WERI-Rb-1 (cell line): ENCODE measurements at regions not wholly inside any gene's neighbourhood (a gene's known extent, or its start where the extent isn't known, plus 50 kb on each side); places are given as distances from the start of the nearest gene placed in this dataset.

Experiments used
- DNase-seq: peaks from one replicate; pipeline ENCODE4 v3.0.0-alpha.2; 2020
- H3K27ac ChIP-seq: fragments of 250-450 bp; sonication (Bioruptor Pico); 2 replicates; pipeline ENCODE4 v1.5.1; 2020; ENCODE audit warnings: mild to moderate bottlenecking, moderate library complexity
- H3K27me3 ChIP-seq: fragments of 250-450 bp; sonication (Bioruptor Pico); 2 replicates; pipeline ENCODE4 v1.5.1; 2021; ENCODE audit warnings: mild to moderate bottlenecking, low read depth, moderate library complexity; ENCODE audit not compliant: insufficient read depth, severe bottlenecking
- H3K36me3 ChIP-seq: fragments of 250-450 bp; sonication (Bioruptor Pico); 2 replicates; pipeline ENCODE4 v1.5.1; 2020; ENCODE audit warnings: mild to moderate bottlenecking, moderate library complexity
- H3K4me3 ChIP-seq: 2 replicates; pipeline ENCODE4 v1.5.1; 2011; ENCODE audit warnings: low read depth, mild to moderate bottlenecking, control low read depth, low read length
- H3K9me3 ChIP-seq: fragments of 250-450 bp; sonication (Bioruptor Pico); 2 replicates; pipeline ENCODE4 v1.5.1; 2021; ENCODE audit warnings: mild to moderate bottlenecking, moderate library complexity; ENCODE audit not compliant: severe bottlenecking
- TF ChIP-seq, protein P1 (sequence below): IDR thresholded peaks from 2 replicates; pipeline ENCODE4 v1.5.1; 2011; ENCODE audit warnings: low read depth, mild to moderate bottlenecking, control low read depth, inconsistent platforms, low read length

DNA sequence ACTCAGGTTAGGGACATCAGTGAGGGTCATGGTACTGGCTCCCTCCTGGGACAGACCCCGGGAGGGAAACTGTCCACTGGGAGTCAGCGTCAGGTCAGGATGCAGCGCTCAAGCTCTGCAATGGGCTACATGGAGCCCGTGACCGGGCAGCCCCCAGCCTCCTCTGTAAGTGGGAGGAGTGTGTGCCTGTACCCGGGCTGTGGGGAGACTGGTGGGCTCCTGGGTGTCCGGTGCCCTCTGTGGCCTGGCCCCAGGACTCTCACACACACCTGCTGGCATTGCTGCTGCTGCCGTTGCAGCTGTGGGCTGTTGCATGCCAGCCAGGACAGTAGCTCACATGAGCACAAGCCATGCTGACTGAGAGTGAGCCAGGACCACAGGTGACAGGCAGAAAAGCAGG, 630.3 kb downstream of the TBC1D22A start:
- H3K9me3 ChIP-seq, result no peaks in the 10 kb centered on the region
- no peaks in the 10 kb centered on the region for H3K27me3 ChIP-seq
- H3K4me3 ChIP-seq, result no peak overlapping the region
- H3K36me3 ChIP-seq, result no peaks in the 10 kb centered on the region
- DNase-seq, result no peak
- TF ChIP-seq, protein P1, sequence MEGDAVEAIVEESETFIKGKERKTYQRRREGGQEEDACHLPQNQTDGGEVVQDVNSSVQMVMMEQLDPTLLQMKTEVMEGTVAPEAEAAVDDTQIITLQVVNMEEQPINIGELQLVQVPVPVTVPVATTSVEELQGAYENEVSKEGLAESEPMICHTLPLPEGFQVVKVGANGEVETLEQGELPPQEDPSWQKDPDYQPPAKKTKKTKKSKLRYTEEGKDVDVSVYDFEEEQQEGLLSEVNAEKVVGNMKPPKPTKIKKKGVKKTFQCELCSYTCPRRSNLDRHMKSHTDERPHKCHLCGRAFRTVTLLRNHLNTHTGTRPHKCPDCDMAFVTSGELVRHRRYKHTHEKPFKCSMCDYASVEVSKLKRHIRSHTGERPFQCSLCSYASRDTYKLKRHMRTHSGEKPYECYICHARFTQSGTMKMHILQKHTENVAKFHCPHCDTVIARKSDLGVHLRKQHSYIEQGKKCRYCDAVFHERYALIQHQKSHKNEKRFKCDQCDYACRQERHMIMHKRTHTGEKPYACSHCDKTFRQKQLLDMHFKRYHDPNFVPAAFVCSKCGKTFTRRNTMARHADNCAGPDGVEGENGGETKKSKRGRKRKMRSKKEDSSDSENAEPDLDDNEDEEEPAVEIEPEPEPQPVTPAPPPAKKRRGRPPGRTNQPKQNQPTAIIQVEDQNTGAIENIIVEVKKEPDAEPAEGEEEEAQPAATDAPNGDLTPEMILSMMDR, result no peak
- no peak overlapping the region for H3K27ac ChIP-seq

DNA sequence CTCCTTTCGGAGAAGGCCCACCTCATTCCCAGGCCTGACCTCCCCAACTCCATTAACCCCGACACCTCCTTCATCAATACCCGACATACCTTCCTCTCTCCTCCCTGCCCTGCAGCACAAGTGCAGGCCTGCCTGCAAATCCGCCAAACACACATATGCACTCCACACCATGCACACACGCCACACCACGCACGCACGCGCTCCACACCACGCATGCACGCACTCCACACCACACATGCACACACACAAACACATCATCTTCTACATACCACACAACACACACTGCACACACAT, 629.6 kb downstream of the TBC1D22A start:
- no peaks in the 10 kb centered on the region for H3K9me3 ChIP-seq
- H3K4me3 ChIP-seq, result no peak overlapping the region
- no peak for DNase-seq
- TF ChIP-seq, protein P1, result no peak
- H3K27ac ChIP-seq, result no peak overlapping the region
- no peaks in the 10 kb centered on the region for H3K36me3 ChIP-seq
- H3K27me3 ChIP-seq, result no peaks in the 10 kb centered on the region

DNA sequence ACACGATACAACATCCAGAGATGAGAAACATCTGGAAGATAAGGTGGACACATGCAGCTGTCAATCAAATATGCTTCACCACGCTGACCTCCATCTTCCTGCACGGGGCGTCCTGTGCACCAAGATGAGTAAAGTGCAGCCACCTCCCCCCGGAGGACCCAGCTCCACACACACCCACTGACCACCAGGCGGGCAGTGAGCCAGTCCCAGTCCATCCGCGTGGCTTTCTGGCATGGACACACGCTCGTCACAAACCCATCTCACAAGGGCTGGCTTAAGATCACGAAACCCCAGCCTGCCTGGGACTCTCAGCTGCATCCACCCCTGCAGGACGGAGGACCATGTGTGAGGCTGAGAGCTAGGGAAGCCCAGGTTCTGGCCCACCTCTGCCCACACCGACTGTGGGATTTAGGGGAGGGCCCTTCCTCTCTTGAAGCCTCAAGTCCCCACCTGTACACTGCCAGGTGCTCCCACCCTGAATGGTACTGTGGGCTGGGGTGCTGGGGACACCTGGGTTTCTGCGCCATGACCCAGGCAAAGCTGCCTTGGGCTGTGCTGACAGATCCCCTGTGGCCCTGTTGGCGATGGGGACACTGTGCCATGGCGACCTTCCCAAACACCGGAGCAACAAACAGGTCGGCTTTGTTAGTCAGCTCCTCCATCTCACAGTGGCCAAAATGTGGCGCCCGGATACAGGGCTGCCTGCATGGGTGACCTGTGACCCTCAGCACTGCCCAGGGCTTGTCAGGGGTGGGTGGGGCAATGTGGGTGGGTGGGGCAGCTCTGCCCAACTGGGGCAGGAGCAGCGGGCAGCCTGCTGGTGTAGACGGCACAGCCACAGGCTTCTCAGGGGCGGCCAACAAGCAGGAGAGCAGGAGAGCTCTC, 629.0 kb downstream of the TBC1D22A start:
- Histone ChIP-seq H3K9me3 (no peaks in the 10 kb centered on the region), H3K27ac (no peak overlapping the region), H3K27me3 (no peaks in the 10 kb centered on the region), H3K36me3 (no peaks in the 10 kb centered on the region), H3K4me3 (no peak overlapping the region)
- no peak for DNase-seq
- TF ChIP-seq, protein P1, result no peak

DNA sequence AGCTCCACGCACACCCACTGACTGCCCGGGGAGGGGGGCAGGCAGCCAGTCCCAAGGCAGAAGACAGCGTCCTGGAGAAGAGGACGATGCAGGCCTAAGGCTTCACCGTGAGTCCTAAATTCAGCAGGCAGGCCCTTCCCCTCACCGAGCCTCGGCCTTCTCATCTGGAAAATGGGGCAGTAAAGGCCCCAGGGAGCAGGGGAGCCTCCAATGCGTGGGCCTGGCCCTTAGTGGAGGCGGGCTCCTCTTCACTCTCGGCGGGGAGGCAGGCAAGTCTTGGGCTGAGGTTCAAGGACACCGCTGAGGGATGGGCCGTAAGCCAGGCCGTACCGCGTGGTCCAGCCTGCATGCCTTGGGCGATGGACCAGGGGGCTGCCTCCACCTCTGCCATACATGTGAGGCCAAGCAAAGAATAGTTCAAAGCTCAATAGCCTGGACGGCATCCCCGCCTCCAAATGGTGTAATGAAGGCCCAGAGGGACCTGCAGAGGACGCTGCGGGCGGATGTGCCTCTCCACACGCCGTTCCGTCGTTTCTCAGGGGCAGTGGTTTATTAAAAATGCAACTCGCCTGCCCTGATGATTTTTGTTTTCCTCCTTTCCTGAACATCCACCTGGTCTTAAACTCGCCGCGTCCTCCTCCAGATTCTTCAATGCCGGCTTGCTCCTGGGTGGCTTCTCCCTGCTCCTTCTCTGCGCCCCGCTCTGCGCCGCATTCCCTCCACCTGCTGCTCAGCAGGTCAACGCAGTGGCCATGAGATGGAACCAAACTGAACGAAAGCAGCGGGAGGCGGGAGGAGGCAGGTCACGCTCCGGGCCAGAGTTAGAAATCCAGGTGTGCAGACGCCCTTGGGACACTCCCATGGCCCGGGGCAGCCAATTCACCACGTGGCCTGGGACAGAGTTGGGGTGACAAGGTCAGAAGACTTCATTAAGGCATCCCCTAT, 627.8 kb downstream of the TBC1D22A start:
- Histone ChIP-seq H3K36me3 (no peaks in the 10 kb centered on the region), H3K4me3 (no peak overlapping the region), H3K27ac (no peak overlapping the region), H3K27me3 (no peaks in the 10 kb centered on the region), H3K9me3 (no peaks in the 10 kb centered on the region)
- DNase-seq, result no peak
- TF ChIP-seq, protein P1, result no peak

DNA sequence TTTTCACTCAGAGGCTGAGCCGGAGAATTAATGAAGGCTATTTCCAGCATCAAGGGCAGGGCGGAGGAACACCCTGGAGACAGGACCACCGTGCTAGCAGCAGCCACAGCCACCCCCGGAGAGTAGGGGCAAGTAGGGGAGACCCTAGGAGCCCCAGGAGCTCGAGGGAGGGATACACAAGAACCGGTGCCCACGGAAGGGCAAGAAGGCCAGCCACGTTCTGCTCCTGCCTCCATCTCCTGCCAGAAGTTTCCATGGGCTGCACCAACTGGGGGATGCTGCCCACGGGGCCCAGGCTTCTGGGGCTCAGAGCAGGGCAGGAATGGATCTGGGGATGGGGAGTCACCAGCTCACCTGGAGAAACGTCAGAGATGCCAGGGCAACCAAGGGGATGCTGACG, 626.8 kb downstream of the TBC1D22A start:
- H3K4me3 ChIP-seq, result no peak overlapping the region
- no peaks in the 10 kb centered on the region for H3K36me3 ChIP-seq
- H3K9me3 ChIP-seq, result no peaks in the 10 kb centered on the region
- TF ChIP-seq, protein P1, result no peak
- no peak overlapping the region for H3K27ac ChIP-seq
- no peak for DNase-seq
- no peaks in the 10 kb centered on the region for H3K27me3 ChIP-seq
